ENCODE measurements at regions not wholly inside any gene's neighbourhood (a gene's known extent, or its start where the extent isn't known, plus 50 kb on each side); places are given as distances from the start of the nearest gene placed in this dataset.

DNA sequence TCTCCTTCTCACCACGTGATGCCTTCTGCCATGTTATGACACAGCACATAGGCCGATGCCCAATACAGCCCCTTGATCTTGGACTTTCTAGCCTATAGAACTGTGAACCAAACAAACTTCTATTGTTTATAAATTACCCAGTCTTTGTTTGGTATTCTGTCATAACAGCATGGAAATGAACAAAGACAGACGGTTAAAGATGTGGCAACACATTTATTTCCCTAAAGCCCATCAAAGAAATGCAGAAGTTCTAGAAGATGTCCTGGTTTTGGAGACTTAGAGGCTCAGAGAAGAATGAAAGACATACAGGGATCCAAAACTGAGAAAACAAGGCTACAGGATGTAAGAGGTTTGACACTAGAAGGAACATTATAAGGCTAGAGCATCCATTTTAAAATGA, 600.8 kb upstream of the DAB2 start:
- no peak overlapping the region for H3K4me3 ChIP-seq (ENCODE audit: control insufficient read depth in 2 of 3, extremely low read depth in 1 of 3, insufficient read depth in 2 of 3, low read depth in 1 of 3, low read length in 3 of 3)
- no peaks in the 10 kb centered on the region for H3K9me3 ChIP-seq (ENCODE audit: control insufficient read depth, low read depth, low read length)
- H3K27me3 ChIP-seq (ENCODE audit: control insufficient read depth, extremely low read depth, insufficient read depth, low read length), result no peaks in the 10 kb centered on the region
- H3K27ac ChIP-seq (ENCODE audit: control insufficient read depth, insufficient read depth, low read length), result no peak overlapping the region
- no peaks in the 10 kb centered on the region for H3K4me1 ChIP-seq (ENCODE audit: control insufficient read depth, extremely low read depth, insufficient read depth, low read length)
- TF ChIP-seq, protein P1, sequence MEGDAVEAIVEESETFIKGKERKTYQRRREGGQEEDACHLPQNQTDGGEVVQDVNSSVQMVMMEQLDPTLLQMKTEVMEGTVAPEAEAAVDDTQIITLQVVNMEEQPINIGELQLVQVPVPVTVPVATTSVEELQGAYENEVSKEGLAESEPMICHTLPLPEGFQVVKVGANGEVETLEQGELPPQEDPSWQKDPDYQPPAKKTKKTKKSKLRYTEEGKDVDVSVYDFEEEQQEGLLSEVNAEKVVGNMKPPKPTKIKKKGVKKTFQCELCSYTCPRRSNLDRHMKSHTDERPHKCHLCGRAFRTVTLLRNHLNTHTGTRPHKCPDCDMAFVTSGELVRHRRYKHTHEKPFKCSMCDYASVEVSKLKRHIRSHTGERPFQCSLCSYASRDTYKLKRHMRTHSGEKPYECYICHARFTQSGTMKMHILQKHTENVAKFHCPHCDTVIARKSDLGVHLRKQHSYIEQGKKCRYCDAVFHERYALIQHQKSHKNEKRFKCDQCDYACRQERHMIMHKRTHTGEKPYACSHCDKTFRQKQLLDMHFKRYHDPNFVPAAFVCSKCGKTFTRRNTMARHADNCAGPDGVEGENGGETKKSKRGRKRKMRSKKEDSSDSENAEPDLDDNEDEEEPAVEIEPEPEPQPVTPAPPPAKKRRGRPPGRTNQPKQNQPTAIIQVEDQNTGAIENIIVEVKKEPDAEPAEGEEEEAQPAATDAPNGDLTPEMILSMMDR (optimal IDR thresholded peaks at IDR 0.05 in 1 of 3, IDR thresholded peaks at IDR 0.05 in 1 of 3, conservative IDR thresholded peaks at IDR 0.05 in 1 of 3; ENCODE audit: extremely low read depth in 1 of 3, insufficient read depth in 2 of 3, low read length in 3 of 3), result no peak
- TF ChIP-seq EZH2 (IDR thresholded peaks at IDR 0.05; ENCODE audit: low read length), result no peak
- no peaks in the 10 kb centered on the region for H3K36me3 ChIP-seq (ENCODE audit: control insufficient read depth in 2 of 2, extremely low read depth in 1 of 2, insufficient read depth in 2 of 2, low read length in 2 of 2)
- H4K20me1 ChIP-seq (ENCODE audit: control insufficient read depth, extremely low read depth, insufficient read depth, low read length), result no peaks in the 10 kb centered on the region
- H3K4me2 ChIP-seq (ENCODE audit: control insufficient read depth, extremely low read depth, insufficient read depth, low read depth, low read length), result no peak overlapping the region
- no peak overlapping the region for H2AFZ ChIP-seq (ENCODE audit: control insufficient read depth, low read length)
- no peaks in the 10 kb centered on the region for H3K9me1 ChIP-seq (ENCODE audit: control insufficient read depth, extremely low read depth, insufficient read depth, low read length)
- DNase-seq (ENCODE audit: low read depth, low spot score) (no peak), FAIRE-seq (no peak)
- no peaks in the 10 kb centered on the region for H3K79me2 ChIP-seq (ENCODE audit: control insufficient read depth, insufficient read depth, low read length)
- no peak overlapping the region for H3K9ac ChIP-seq (ENCODE audit: control insufficient read depth, extremely low read depth, insufficient read depth, low read length)
- dilution Hi-C loops (cut with MboI; ENCODE audit: extremely low pct_ligation_motif_present, low sequenced_read_pairs), result no loop called here

DNA sequence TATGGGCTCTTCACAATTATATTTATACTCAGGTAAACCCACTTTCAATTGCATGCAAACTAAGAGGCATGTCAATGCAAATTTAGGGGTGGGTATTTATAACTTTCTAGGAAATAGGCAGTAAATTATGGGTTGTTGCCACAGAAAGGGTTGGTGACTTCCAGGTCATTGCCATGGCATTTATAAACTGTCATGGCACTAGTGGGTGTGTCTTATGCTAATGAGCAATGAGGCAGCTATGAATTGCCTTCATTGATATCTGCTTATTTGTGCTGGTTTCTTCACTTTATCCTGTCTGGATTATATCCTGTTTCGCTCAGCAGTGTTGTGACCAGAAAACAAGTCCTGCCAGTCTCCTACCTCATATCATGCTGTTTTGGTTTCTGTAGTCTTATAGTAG, 597.3 kb upstream of the DAB2 start:
- FAIRE-seq, result no peak
- DNase-seq (ENCODE audit: low read depth, low spot score), result no peak

More for the DNA sequence above, 597.3 kb upstream of the DAB2 start:
- Histone ChIP-seq H3K4me2 (ENCODE audit: control insufficient read depth, extremely low read depth, insufficient read depth, low read depth, low read length) (no peak overlapping the region), H3K9me1 (ENCODE audit: control insufficient read depth, extremely low read depth, insufficient read depth, low read length) (no peaks in the 10 kb centered on the region), H3K9me3 (ENCODE audit: control insufficient read depth, low read depth, low read length) (no peaks in the 10 kb centered on the region), H4K20me1 (ENCODE audit: control insufficient read depth, extremely low read depth, insufficient read depth, low read length) (no peaks in the 10 kb centered on the region), H3K4me3 (ENCODE audit: control insufficient read depth in 2 of 3, extremely low read depth in 1 of 3, insufficient read depth in 2 of 3, low read depth in 1 of 3, low read length in 3 of 3) (no peak overlapping the region), H3K36me3 (ENCODE audit: control insufficient read depth in 2 of 2, extremely low read depth in 1 of 2, insufficient read depth in 2 of 2, low read length in 2 of 2) (no peaks in the 10 kb centered on the region), H3K9ac (ENCODE audit: control insufficient read depth, extremely low read depth, insufficient read depth, low read length) (no peak overlapping the region), H3K27me3 (ENCODE audit: control insufficient read depth, extremely low read depth, insufficient read depth, low read length) (no peaks in the 10 kb centered on the region), H3K4me1 (ENCODE audit: control insufficient read depth, extremely low read depth, insufficient read depth, low read length) (no peaks in the 10 kb centered on the region), H2AFZ (ENCODE audit: control insufficient read depth, low read length) (no peak overlapping the region), H3K79me2 (ENCODE audit: control insufficient read depth, insufficient read depth, low read length) (no peaks in the 10 kb centered on the region), H3K27ac (ENCODE audit: control insufficient read depth, insufficient read depth, low read length) (no peak overlapping the region)
- no peak for TF ChIP-seq EZH2 (IDR thresholded peaks at IDR 0.05; ENCODE audit: low read length)
- TF ChIP-seq, protein P1 (optimal IDR thresholded peaks at IDR 0.05 in 1 of 3, IDR thresholded peaks at IDR 0.05 in 1 of 3, conservative IDR thresholded peaks at IDR 0.05 in 1 of 3; ENCODE audit: extremely low read depth in 1 of 3, insufficient read depth in 2 of 3, low read length in 3 of 3), result no peak
- dilution Hi-C loops (cut with MboI; ENCODE audit: extremely low pct_ligation_motif_present, low sequenced_read_pairs), result no loop called here
